PC-3 (cell line): ENCODE measurements at regions not wholly inside any gene's neighbourhood (a gene's known extent, or its start where the extent isn't known, plus 50 kb on each side); places are given as distances from the start of the nearest gene placed in this dataset.

Experiments
- ATAC-seq: fragments of 200-7000 bp; cut with Tn5 transposase; 2 replicates; pipeline ENCODE4 v1.9.1; 2020; ENCODE audit warnings: mild to moderate bottlenecking, moderate library complexity
- BruUV-seq: library from RNA; stranded (reverse); fragments of 400-500 nt; replicated peaks from 2 replicates; lab custom pipeline; 2021; lab: Mats Ljungman, UMichigan
- CTCF ChIA-PET: fragments of 300-600 bp; sonication (Branson Sonifier 250); formaldehyde crosslinking; loops from one replicate; lab custom pipeline; 2022; ENCODE audit warnings: antibody characterized with exemption; lab: Charles Lee
- POLR2A ChIA-PET: fragments of 300-600 bp; sonication (Branson Sonifier 250); formaldehyde crosslinking; loops from one replicate; lab custom pipeline; 2022; ENCODE audit warnings: antibody characterized with exemption; ENCODE audit not compliant: unreplicated experiment; lab: Charles Lee
- DNase-seq: peaks from one replicate; pipeline ENCODE4 v3.0.0-alpha.2; 2015
- H2AFZ ChIP-seq: fragments of 300-600 bp; sonication (generic); 2 replicates; pipeline ENCODE4 v1.6.0; 2016; ENCODE audit warnings: antibody characterized with exemption, low read length
- H3F3A ChIP-seq: fragments of 300-600 bp; sonication (generic); one replicate; pipeline ENCODE4 v1.6.0; 2017; ENCODE audit warnings: antibody characterized with exemption, low read length, control low read depth, mild to moderate bottlenecking; ENCODE audit not compliant: unreplicated experiment
- H3K27ac ChIP-seq: fragments of 300-600 bp; sonication (generic); 2 replicates; pipeline ENCODE4 v1.5.1; 2016; ENCODE audit warnings: mild to moderate bottlenecking, low read length
- H3K27me3 ChIP-seq: fragments of 300-600 bp; sonication (generic); 2 replicates; pipeline ENCODE4 v1.6.1; 2016; ENCODE audit warnings: low read length, mixed read lengths
- H3K36me3 ChIP-seq: fragments of 300-600 bp; sonication (generic); 2 replicates; pipeline ENCODE4 v1.6.1; 2016; ENCODE audit warnings: low read depth, mixed run types, low read length, mixed read lengths
- H3K4me1 ChIP-seq: fragments of 300-600 bp; sonication (generic); 2 replicates; pipeline ENCODE4 v1.5.1; 2016; ENCODE audit warnings: low read length; ENCODE audit not compliant: insufficient read depth
- H3K4me2 ChIP-seq: fragments of 300-600 bp; sonication (generic); 2 replicates; pipeline ENCODE4 v1.6.0; 2016; ENCODE audit warnings: low read length
- H3K4me3 ChIP-seq: fragments of 300-600 bp; sonication (generic); 2 replicates; pipeline ENCODE4 v1.5.1; 2016; ENCODE audit warnings: mild to moderate bottlenecking, low read length, mixed read lengths
- H3K79me2 ChIP-seq: fragments of 300-600 bp; sonication (generic); 2 replicates; pipeline ENCODE4 v1.6.1; 2017; ENCODE audit warnings: low read length, mixed read lengths
- H3K9ac ChIP-seq: fragments of 300-600 bp; sonication (generic); 2 replicates; pipeline ENCODE4 v1.6.0; 2016; ENCODE audit warnings: mild to moderate bottlenecking, low read length
- H3K9me2 ChIP-seq: fragments of 300-600 bp; sonication (generic); replicated peaks from 2 replicates; pipeline ENCODE4 v1.6.1; 2016; ENCODE audit warnings: mixed run types, low read length, mixed read lengths
- H3K9me3 ChIP-seq: fragments of 300-600 bp; sonication (generic); 2 replicates; pipeline ENCODE4 v1.6.1; 2016; ENCODE audit warnings: low read length, mixed read lengths
- H4K20me1 ChIP-seq: fragments of 300-600 bp; sonication (generic); 2 replicates; pipeline ENCODE4 v1.6.1; 2016; ENCODE audit warnings: low read length, mixed read lengths
- EZH2 ChIP-seq: fragments of 300-600 bp; sonication (generic); IDR thresholded peaks from one replicate; pipeline ENCODE4 v1.6.1; 2017; ENCODE audit warnings: antibody characterized with exemption, mild to moderate bottlenecking, low read length; ENCODE audit not compliant: unreplicated experiment
- EZH2phosphoT487 ChIP-seq: fragments of 300-600 bp; sonication (generic); IDR thresholded peaks from 2 replicates; pipeline ENCODE4 v1.6.1; 2018; ENCODE audit warnings: mild to moderate bottlenecking, antibody characterized with exemption, low read length, borderline replicate concordance
- intact Hi-C: fragments of 100-400 bp; cut with micrococcal nuclease; formaldehyde crosslinking; loops from 2 replicates; pipeline ENCODE4 v1.9.0; 2023
- TF ChIP-seq, protein P1 (sequence below): fragments of 300-600 bp; sonication (generic); conservative IDR thresholded peaks from 2 replicates; pipeline ENCODE4 v1.5.1; 2017; ENCODE audit warnings: antibody characterized with exemption, low read depth, mild to moderate bottlenecking, low read length

DNA sequence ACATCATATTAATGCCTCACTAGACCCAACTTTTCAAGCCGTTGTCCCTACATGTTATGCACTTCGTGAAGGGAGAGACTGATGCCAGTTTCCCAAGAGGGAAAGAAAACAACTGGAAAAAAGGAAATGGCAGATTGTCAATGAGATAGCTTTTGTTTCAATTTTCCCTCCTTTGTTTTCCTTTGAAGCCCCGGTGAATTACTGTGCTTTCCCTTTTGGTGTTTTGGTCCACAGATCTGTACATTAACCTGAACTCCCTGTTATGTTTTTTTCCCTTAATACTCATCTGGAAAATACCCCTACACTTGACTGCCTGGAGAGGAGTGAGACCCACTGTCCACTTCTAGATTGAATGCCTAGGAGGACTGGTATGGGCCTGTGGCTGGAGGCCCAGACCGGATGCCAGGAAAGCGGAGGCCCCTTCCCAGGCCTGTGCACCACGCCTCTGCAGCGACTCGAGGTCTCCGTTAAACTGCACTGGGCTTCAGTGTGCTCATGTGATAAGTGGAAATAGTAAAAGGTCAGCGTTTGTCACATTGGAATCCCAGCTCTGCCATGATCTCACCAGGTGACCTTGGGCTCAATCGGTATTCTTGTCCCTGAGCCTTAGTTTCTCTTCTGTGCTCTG, 106.4 kb downstream of the GATA6 start:
- CTCF ChIA-PET, result no interaction called here
- ATAC-seq, result no peak

GRCh38 chr18:22273101-22274039, 104.0 kb downstream of the GATA6 start:
- Histone ChIP-seq H3K9me2 (no peaks in the 10 kb centered on the region), H3F3A (no peaks in the 10 kb centered on the region), H3K4me3 (no peak overlapping the region), H4K20me1 (no peaks in the 10 kb centered on the region), H2AFZ (no peak overlapping the region), H3K79me2 (no peaks in the 10 kb centered on the region), H3K36me3 (no peaks in the 10 kb centered on the region), H3K27me3 (no peaks in the 10 kb centered on the region), H3K9me3 (no peaks in the 10 kb centered on the region), H3K9ac (no peak overlapping the region), H3K4me1 (no peaks in the 10 kb centered on the region), H3K4me2 (no peak overlapping the region), H3K27ac (no peak overlapping the region)
- ChIA-PET POLR2A (no interaction called here), CTCF (no interaction called here)
- no peak for ATAC-seq
- BruUV-seq, result no TSS peak
- TF ChIP-seq, protein P1, sequence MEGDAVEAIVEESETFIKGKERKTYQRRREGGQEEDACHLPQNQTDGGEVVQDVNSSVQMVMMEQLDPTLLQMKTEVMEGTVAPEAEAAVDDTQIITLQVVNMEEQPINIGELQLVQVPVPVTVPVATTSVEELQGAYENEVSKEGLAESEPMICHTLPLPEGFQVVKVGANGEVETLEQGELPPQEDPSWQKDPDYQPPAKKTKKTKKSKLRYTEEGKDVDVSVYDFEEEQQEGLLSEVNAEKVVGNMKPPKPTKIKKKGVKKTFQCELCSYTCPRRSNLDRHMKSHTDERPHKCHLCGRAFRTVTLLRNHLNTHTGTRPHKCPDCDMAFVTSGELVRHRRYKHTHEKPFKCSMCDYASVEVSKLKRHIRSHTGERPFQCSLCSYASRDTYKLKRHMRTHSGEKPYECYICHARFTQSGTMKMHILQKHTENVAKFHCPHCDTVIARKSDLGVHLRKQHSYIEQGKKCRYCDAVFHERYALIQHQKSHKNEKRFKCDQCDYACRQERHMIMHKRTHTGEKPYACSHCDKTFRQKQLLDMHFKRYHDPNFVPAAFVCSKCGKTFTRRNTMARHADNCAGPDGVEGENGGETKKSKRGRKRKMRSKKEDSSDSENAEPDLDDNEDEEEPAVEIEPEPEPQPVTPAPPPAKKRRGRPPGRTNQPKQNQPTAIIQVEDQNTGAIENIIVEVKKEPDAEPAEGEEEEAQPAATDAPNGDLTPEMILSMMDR, result no peak
- TF ChIP-seq EZH2 (no peak), EZH2phosphoT487 (no peak)
- intact Hi-C loops, result no loop called here
- DNase-seq, result no peak

More for the DNA sequence above, 106.4 kb downstream of the GATA6 start:
- no peak for DNase-seq
- Histone ChIP-seq H3K9me3 (no peaks in the 10 kb centered on the region), H3K27ac (no peak overlapping the region), H3K4me2 (no peak overlapping the region), H3K9me2 (no peaks in the 10 kb centered on the region), H3K36me3 (no peaks in the 10 kb centered on the region), H3K4me3 (no peak overlapping the region), H3K9ac (no peak overlapping the region), H3F3A (no peaks in the 10 kb centered on the region), H3K27me3 (no peaks in the 10 kb centered on the region), H3K4me1 (no peaks in the 10 kb centered on the region), H3K79me2 (no peaks in the 10 kb centered on the region), H4K20me1 (no peaks in the 10 kb centered on the region), H2AFZ (no peak overlapping the region)
- intact Hi-C loops, result no loop called here
- TF ChIP-seq EZH2, result no peak
- no peak for TF ChIP-seq EZH2phosphoT487
- TF ChIP-seq, protein P1, result no peak
- no TSS peak for BruUV-seq
- POLR2A ChIA-PET, result interaction anchor here (0.6 kb wide), 1 partner anchor 70 kb away, joined by 3 read pairs; no protein-coding TSS in a partner anchor
